Caco-2 (cell line): ENCODE measurements at regions not wholly inside any gene's neighbourhood (a gene's known extent, or its start where the extent isn't known, plus 50 kb on each side); places are given as distances from the start of the nearest gene placed in this dataset.

Experiments used
- BruUV-seq: library from RNA; stranded (reverse); fragments of 400-500 nt; replicated peaks from 2 replicates; lab custom pipeline; 2021; lab: Mats Ljungman, UMichigan
- CTCF ChIA-PET: fragments of 300-600 bp; sonication (Branson Sonifier 250); formaldehyde crosslinking; loops from one replicate; lab custom pipeline; 2022; ENCODE audit warnings: antibody characterized with exemption; lab: Charles Lee
- POLR2A ChIA-PET: fragments of 300-600 bp; sonication (Branson Sonifier 250); formaldehyde crosslinking; loops from one replicate; lab custom pipeline; 2022; ENCODE audit warnings: antibody characterized with exemption; lab: Charles Lee
- DNase-seq, 2 experiments: peaks; one replicate each; pipeline versions ENCODE4 v3.0.0 to v3.0.0-alpha.2; 2020 to 2022
- H3K27me3 ChIP-seq: replicated peaks from 2 replicates; pipeline ENCODE4 v1.6.0; 2011; ENCODE audit warnings: low read length; ENCODE audit not compliant: control insufficient read depth, insufficient read depth
- H3K36me3 ChIP-seq: 2 replicates; pipeline ENCODE4 v1.5.1; 2011; ENCODE audit warnings: low read length; ENCODE audit not compliant: control insufficient read depth, insufficient read depth
- H3K4me1 ChIP-seq: fragments of 250-450 bp; sonication (Bioruptor Pico); 2 replicates; pipeline ENCODE4 v1.5.1; 2020; ENCODE audit warnings: mild to moderate bottlenecking
- H3K4me3 ChIP-seq: 2 replicates; pipeline ENCODE4 v1.5.1; 2011; ENCODE audit warnings: low read depth, mild to moderate bottlenecking, control low read depth, low read length
- H3K9me3 ChIP-seq: fragments of 250-450 bp; sonication (Bioruptor Pico); 2 replicates; pipeline ENCODE4 v1.5.1; 2020; ENCODE audit warnings: mild to moderate bottlenecking, moderate library complexity
- H3K27ac Mint-ChIP-seq: one replicate; pipeline ENCODE4 v1.8.0; 2022; ENCODE audit warnings: mixed read lengths; ENCODE audit not compliant: unreplicated experiment
- H3K27me3 Mint-ChIP-seq: one replicate; pipeline ENCODE4 v1.8.0; 2022; ENCODE audit warnings: mixed read lengths; ENCODE audit not compliant: insufficient read depth, unreplicated experiment
- H3K36me3 Mint-ChIP-seq: one replicate; pipeline ENCODE4 v1.8.0; 2022; ENCODE audit warnings: mild to moderate bottlenecking, mixed read lengths; ENCODE audit not compliant: insufficient read depth, unreplicated experiment
- H3K4me1 Mint-ChIP-seq: one replicate; pipeline ENCODE4 v1.8.0; 2022; ENCODE audit warnings: low read depth, mixed read lengths; ENCODE audit not compliant: unreplicated experiment
- H3K4me3 Mint-ChIP-seq: one replicate; pipeline ENCODE4 v1.8.0; 2022; ENCODE audit warnings: mild to moderate bottlenecking, moderate library complexity, mixed read lengths; ENCODE audit not compliant: unreplicated experiment
- H3K9me3 Mint-ChIP-seq: one replicate; pipeline ENCODE4 v1.8.0; 2022; ENCODE audit warnings: mixed read lengths; ENCODE audit not compliant: unreplicated experiment
- intact Hi-C: fragments of 100-400 bp; cut with micrococcal nuclease; formaldehyde crosslinking; loops from one replicate; pipeline ENCODE4 v1.10.0; 2022; ENCODE audit not compliant: unreplicated experiment
- TF ChIP-seq, protein P1 (sequence below), 2 experiments: fragments of 200-600 bp in 1 of 2; IDR thresholded peaks; 1 replicate in 1 of 2; 2 replicates in 1 of 2; pipeline versions ENCODE4 v1.5.1 to v1.8.0; 2011 to 2022; ENCODE audit warnings: antibody characterized with exemption in 1 of 2, control low read depth in 1 of 2, inconsistent platforms in 1 of 2, low read depth in 1 of 2, low read length in 1 of 2, mild to moderate bottlenecking in 1 of 2, moderate library complexity in 1 of 2; ENCODE audit not compliant: insufficient read depth in 1 of 2, severe bottlenecking in 1 of 2, unreplicated experiment in 1 of 2

DNA sequence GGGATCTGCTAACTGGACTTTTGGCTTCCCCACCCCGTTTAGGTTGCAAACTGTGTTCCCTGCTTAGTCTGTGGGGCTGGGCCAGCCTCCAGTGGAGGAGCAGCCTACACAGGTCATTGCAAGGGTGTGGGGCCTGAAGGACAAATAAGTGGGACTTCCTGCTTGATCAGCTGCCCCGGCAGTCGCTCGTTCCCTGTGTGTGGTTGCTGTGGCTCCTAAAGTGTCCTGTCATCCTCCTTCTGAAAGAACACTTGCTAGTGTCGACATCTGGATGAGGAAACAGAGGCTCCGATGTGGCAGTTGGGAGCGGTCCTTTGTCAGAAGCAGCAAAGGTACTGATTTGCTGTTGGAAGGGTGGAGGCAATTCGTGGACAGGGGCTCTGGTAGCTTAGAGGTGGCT lies 88.9 kb upstream of the TBCA start:
- Mint-ChIP-seq H3K36me3 (no peaks in the 10 kb centered on the region), H3K27me3 (no peaks in the 10 kb centered on the region), H3K9me3 (no peaks in the 10 kb centered on the region), H3K27ac (no peak overlapping the region), H3K4me3 (no peak overlapping the region), H3K4me1 (no peaks in the 10 kb centered on the region)
- intact Hi-C loops, result no loop called here
- H3K36me3 ChIP-seq, result no peaks in the 10 kb centered on the region
- H3K27me3 ChIP-seq, result no peaks in the 10 kb centered on the region
- BruUV-seq, result no TSS peak
- H3K4me1 ChIP-seq, result no peaks in the 10 kb centered on the region
- DNase-seq, result no peak
- TF ChIP-seq, protein P1, sequence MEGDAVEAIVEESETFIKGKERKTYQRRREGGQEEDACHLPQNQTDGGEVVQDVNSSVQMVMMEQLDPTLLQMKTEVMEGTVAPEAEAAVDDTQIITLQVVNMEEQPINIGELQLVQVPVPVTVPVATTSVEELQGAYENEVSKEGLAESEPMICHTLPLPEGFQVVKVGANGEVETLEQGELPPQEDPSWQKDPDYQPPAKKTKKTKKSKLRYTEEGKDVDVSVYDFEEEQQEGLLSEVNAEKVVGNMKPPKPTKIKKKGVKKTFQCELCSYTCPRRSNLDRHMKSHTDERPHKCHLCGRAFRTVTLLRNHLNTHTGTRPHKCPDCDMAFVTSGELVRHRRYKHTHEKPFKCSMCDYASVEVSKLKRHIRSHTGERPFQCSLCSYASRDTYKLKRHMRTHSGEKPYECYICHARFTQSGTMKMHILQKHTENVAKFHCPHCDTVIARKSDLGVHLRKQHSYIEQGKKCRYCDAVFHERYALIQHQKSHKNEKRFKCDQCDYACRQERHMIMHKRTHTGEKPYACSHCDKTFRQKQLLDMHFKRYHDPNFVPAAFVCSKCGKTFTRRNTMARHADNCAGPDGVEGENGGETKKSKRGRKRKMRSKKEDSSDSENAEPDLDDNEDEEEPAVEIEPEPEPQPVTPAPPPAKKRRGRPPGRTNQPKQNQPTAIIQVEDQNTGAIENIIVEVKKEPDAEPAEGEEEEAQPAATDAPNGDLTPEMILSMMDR (IDR thresholded peaks at IDR 0.05; ENCODE audit: insufficient read depth in 1 of 2, low read depth in 1 of 2, low read length in 1 of 2, severe bottlenecking in 1 of 2, unreplicated experiment in 1 of 2), result no peak
- ChIA-PET CTCF (no interaction called here), POLR2A (no interaction called here)
- no peak overlapping the region for H3K4me3 ChIP-seq
- H3K9me3 ChIP-seq, result no peaks in the 10 kb centered on the region

DNA sequence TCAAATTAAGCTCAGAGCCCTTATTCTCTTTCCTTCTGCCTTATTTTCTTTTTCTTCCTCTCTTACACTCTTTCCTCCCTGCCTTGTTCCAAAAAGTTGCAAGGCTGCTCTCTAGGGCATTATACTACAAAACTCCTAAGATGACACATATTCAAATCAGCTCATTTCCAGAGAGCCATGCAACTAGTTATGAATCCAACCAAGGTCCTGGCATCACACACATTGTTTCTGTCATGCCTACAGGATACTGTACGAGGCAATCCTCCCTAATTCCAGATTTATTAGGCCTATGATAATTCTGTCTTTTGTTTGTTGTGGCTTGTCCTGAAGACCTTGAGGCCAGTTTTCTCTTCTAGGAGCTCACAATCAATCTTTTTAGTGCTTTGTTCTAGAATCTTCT lies 87.0 kb upstream of the TBCA start:
- no peak for DNase-seq
- H3K4me1 Mint-ChIP-seq, result no peaks in the 10 kb centered on the region
- no peaks in the 10 kb centered on the region for H3K9me3 ChIP-seq
- CTCF ChIA-PET, result no interaction called here
- no peaks in the 10 kb centered on the region for H3K27me3 Mint-ChIP-seq
- H3K4me1 ChIP-seq, result no peaks in the 10 kb centered on the region
- H3K4me3 ChIP-seq, result no peak overlapping the region
- BruUV-seq, result no TSS peak
- intact Hi-C loops, result no loop called here
- no peaks in the 10 kb centered on the region for H3K36me3 ChIP-seq
- H3K27me3 ChIP-seq, result no peaks in the 10 kb centered on the region
- TF ChIP-seq, protein P1 (IDR thresholded peaks at IDR 0.05; ENCODE audit: insufficient read depth in 1 of 2, low read depth in 1 of 2, low read length in 1 of 2, severe bottlenecking in 1 of 2, unreplicated experiment in 1 of 2), result no peak
- POLR2A ChIA-PET, result no interaction called here
- H3K36me3 Mint-ChIP-seq, result no peaks in the 10 kb centered on the region
- H3K9me3 Mint-ChIP-seq, result no peaks in the 10 kb centered on the region
- H3K27ac Mint-ChIP-seq, result no peak overlapping the region
- no peak overlapping the region for H3K4me3 Mint-ChIP-seq

DNA sequence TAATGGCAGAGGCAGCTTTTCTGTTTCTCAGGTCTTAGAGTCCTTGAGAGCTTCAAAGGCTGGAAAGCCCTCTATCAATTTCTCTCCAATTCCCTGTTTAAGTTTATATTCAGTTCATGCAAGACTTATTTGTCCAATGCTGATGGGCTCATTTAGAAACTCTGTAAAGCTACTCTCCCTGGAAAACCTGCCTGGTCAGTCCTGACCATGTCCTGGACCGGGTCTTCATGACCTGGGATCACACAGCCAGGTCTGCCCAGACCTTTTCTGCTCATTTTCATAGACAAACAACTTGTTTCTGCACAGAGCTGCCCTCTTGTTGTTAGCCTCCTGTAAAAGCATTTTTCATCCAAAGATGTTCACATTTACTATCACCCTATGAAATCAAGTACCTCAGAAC lies 85.4 kb upstream of the TBCA start:
- Histone ChIP-seq H3K27me3 (no peaks in the 10 kb centered on the region), H3K9me3 (no peaks in the 10 kb centered on the region), H3K4me1 (no peaks in the 10 kb centered on the region), H3K36me3 (no peaks in the 10 kb centered on the region), H3K4me3 (no peak overlapping the region)
- TF ChIP-seq, protein P1 (IDR thresholded peaks at IDR 0.05; ENCODE audit: insufficient read depth in 1 of 2, low read depth in 1 of 2, low read length in 1 of 2, severe bottlenecking in 1 of 2, unreplicated experiment in 1 of 2), result no peak
- ChIA-PET CTCF (no interaction called here), POLR2A (no interaction called here)
- Mint-ChIP-seq H3K4me3 (no peak overlapping the region), H3K36me3 (no peaks in the 10 kb centered on the region), H3K27me3 (no peaks in the 10 kb centered on the region), H3K27ac (no peak overlapping the region), H3K4me1 (no peaks in the 10 kb centered on the region), H3K9me3 (no peaks in the 10 kb centered on the region)
- BruUV-seq, result no TSS peak
- intact Hi-C loops, result no loop called here
- DNase-seq, result no peak
